Loucy (cell line): ENCODE measurements at regions not wholly inside any gene's neighbourhood (a gene's known extent, or its start where the extent isn't known, plus 50 kb on each side); places are given as distances from the start of the nearest gene placed in this dataset.
"Not testable (repeated sequence)": the region's sequence is repeated elsewhere in the genome, so short reads cannot be mapped to it uniquely, and the experiment has no call there.

Source experiments
- H2AFZ ChIP-seq: fragments of 200-600 bp; sonication (generic); 2 replicates; pipeline ENCODE4 v1.6.0; 2016; ENCODE audit warnings: antibody characterized with exemption, mild to moderate bottlenecking, low read length, moderate library complexity
- H3F3A ChIP-seq: fragments of 200-600 bp; 2 replicates; pipeline ENCODE4 v1.6.0; 2016; ENCODE audit warnings: antibody characterized with exemption, low read depth, mild to moderate bottlenecking
- H3K27me3 ChIP-seq: fragments of 200-600 bp; sonication (generic); 2 replicates; pipeline ENCODE4 v1.6.1; 2014; ENCODE audit warnings: low read length, mild to moderate bottlenecking; ENCODE audit not compliant: insufficient read depth, poor library complexity, severe bottlenecking
- H3K36me3 ChIP-seq: fragments of 200-600 bp; sonication (generic); 2 replicates; pipeline ENCODE4 v1.6.1; 2016; ENCODE audit warnings: low read length; ENCODE audit not compliant: insufficient read depth
- H3K4me1 ChIP-seq: fragments of 200-600 bp; sonication (generic); 2 replicates; pipeline ENCODE4 v1.5.1; 2014; ENCODE audit warnings: low read length, mild to moderate bottlenecking; ENCODE audit not compliant: insufficient read depth, poor library complexity, severe bottlenecking
- H3K4me2 ChIP-seq: fragments of 200-600 bp; sonication (generic); 2 replicates; pipeline ENCODE4 v1.6.0; 2014; ENCODE audit warnings: antibody characterized with exemption, low read length, low read depth, mild to moderate bottlenecking; ENCODE audit not compliant: poor library complexity, severe bottlenecking
- H3K4me3 ChIP-seq: fragments of 200-600 bp; sonication (generic); 2 replicates; pipeline ENCODE4 v1.5.1; 2014; ENCODE audit warnings: low read length, mild to moderate bottlenecking, mixed read lengths; ENCODE audit not compliant: poor library complexity, severe bottlenecking
- H3K79me2 ChIP-seq: fragments of 200-600 bp; sonication (generic); 2 replicates; pipeline ENCODE4 v1.6.1; 2014; ENCODE audit warnings: low read length; ENCODE audit not compliant: insufficient read depth
- H3K9ac ChIP-seq: fragments of 200-600 bp; sonication (generic); 2 replicates; pipeline ENCODE4 v1.6.0; 2014; ENCODE audit warnings: mild to moderate bottlenecking, low read depth, low read length, moderate library complexity; ENCODE audit not compliant: poor library complexity, severe bottlenecking
- H3K9me2 ChIP-seq: fragments of 200-600 bp; sonication (generic); replicated peaks from 2 replicates; pipeline ENCODE4 v1.6.1; 2016; ENCODE audit warnings: low read depth, low read length, mixed read lengths
- H3K9me3 ChIP-seq: fragments of 200-600 bp; sonication (generic); 2 replicates; pipeline ENCODE4 v1.6.1; 2014; ENCODE audit warnings: mild to moderate bottlenecking, antibody characterized with exemption, low read length, low read depth; ENCODE audit not compliant: insufficient read depth
- H4K20me1 ChIP-seq: fragments of 200-600 bp; sonication (generic); 2 replicates; pipeline ENCODE4 v1.6.0; 2014; ENCODE audit warnings: antibody characterized with exemption, low read length, mild to moderate bottlenecking; ENCODE audit not compliant: insufficient read depth, poor library complexity, severe bottlenecking
- EZH2phosphoT487 ChIP-seq: fragments of 200-600 bp; IDR thresholded peaks from 2 replicates; pipeline ENCODE4 v1.6.1; 2018; ENCODE audit warnings: antibody characterized with exemption, mild to moderate bottlenecking, moderate library complexity, borderline replicate concordance
- TF ChIP-seq, protein P1 (sequence below): fragments of 200-600 bp; sonication (generic); conservative IDR thresholded peaks from 2 replicates; pipeline ENCODE4 v1.5.1; 2014; ENCODE audit warnings: mild to moderate bottlenecking, antibody characterized with exemption, low read length

GRCh38 chr3:164401923-164402322, 676.4 kb downstream of the SI start:
- Histone ChIP-seq H3K9me3 (no peaks in the 10 kb centered on the region), H3K79me2 (no peaks in the 10 kb centered on the region), H3K36me3 (no peaks in the 10 kb centered on the region), H3F3A (no peaks in the 10 kb centered on the region), H3K4me2 (no peak overlapping the region), H3K27me3 (no peaks in the 10 kb centered on the region), H3K4me3 (no peak overlapping the region), H3K9me2 (no peaks in the 10 kb centered on the region), H2AFZ (no peak overlapping the region), H3K4me1 (no peaks in the 10 kb centered on the region), H3K9ac (no peak overlapping the region), H4K20me1 (no peaks in the 10 kb centered on the region)
- no peak for TF ChIP-seq EZH2phosphoT487
- TF ChIP-seq, protein P1, sequence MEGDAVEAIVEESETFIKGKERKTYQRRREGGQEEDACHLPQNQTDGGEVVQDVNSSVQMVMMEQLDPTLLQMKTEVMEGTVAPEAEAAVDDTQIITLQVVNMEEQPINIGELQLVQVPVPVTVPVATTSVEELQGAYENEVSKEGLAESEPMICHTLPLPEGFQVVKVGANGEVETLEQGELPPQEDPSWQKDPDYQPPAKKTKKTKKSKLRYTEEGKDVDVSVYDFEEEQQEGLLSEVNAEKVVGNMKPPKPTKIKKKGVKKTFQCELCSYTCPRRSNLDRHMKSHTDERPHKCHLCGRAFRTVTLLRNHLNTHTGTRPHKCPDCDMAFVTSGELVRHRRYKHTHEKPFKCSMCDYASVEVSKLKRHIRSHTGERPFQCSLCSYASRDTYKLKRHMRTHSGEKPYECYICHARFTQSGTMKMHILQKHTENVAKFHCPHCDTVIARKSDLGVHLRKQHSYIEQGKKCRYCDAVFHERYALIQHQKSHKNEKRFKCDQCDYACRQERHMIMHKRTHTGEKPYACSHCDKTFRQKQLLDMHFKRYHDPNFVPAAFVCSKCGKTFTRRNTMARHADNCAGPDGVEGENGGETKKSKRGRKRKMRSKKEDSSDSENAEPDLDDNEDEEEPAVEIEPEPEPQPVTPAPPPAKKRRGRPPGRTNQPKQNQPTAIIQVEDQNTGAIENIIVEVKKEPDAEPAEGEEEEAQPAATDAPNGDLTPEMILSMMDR = no peak

- H3F3A ChIP-seq = not testable (repeated sequence)
Observed at GRCh38 chr3:164401440-164401839, 676.9 kb downstream of the SI start.

DNA sequence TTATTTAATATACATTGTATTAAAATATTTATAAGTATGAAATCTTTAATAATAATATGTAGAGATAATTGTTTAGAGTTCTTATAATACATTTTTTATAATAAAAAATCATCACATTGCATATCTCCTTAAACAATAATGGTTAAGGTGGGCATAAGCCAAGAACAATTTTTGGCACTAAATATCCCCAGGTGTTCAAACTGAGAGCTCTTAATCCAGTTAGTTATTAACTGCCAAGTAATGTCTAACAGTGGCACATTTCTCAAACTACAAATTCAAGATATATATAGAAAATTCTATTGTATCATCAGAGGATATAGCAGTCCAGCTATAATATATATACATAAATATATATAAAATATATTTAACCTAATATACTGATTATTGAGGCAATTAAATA, 680.8 kb downstream of the SI start:
- H2AFZ ChIP-seq = no peak overlapping the region
- no peak overlapping the region for H3K4me2 ChIP-seq
- H3K27me3 ChIP-seq = no peaks in the 10 kb centered on the region
- H3K79me2 ChIP-seq = no peaks in the 10 kb centered on the region
- no peaks in the 10 kb centered on the region for H3K9me2 ChIP-seq
- no peaks in the 10 kb centered on the region for H3K9me3 ChIP-seq
- H3K4me1 ChIP-seq = no peaks in the 10 kb centered on the region
- TF ChIP-seq, protein P1 = no peak
- TF ChIP-seq EZH2phosphoT487 = no peak
- H3K36me3 ChIP-seq = no peaks in the 10 kb centered on the region
- H3K9ac ChIP-seq = no peak overlapping the region
- H3F3A ChIP-seq = no peaks in the 10 kb centered on the region
- H4K20me1 ChIP-seq = no peaks in the 10 kb centered on the region
- no peak overlapping the region for H3K4me3 ChIP-seq

More at GRCh38 chr3:164401440-164401839, 676.9 kb downstream of the SI start:
- not testable (repeated sequence) for H3K9me3 ChIP-seq, H3K27me3 ChIP-seq, H3K4me3 ChIP-seq, H3K79me2 ChIP-seq, H3K9me2 ChIP-seq, H3K9ac ChIP-seq, H3K36me3 ChIP-seq, H2AFZ ChIP-seq, H3K4me1 ChIP-seq, H3K4me2 ChIP-seq, H4K20me1 ChIP-seq

DNA sequence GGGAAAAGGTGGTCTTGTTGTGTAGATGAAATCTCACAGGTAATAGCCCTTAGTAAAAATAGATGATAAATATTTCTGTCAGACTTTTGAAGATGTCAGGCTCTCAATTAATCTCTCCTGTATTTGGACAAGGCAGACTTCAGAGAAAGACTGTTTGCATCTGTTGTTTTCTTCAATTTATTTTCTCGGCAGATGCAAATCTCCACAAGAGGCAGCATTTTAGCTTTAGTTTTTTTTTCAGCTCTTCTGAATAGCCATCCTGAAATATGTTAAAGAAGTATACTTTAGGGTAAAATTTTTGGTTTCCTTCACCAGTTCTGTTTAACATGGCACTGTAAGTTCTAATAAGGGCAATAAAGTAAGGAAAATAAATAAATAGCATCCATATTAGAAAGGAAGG, 685.1 kb downstream of the SI start:
- no peak overlapping the region for H3K4me3 ChIP-seq
- no peak overlapping the region for H3K9ac ChIP-seq
- no peak overlapping the region for H2AFZ ChIP-seq
- no peaks in the 10 kb centered on the region for H3K9me3 ChIP-seq
- H3K79me2 ChIP-seq = no peaks in the 10 kb centered on the region
- H3F3A ChIP-seq = no peaks in the 10 kb centered on the region
- H3K27me3 ChIP-seq = no peaks in the 10 kb centered on the region
- H3K9me2 ChIP-seq = no peaks in the 10 kb centered on the region
- no peaks in the 10 kb centered on the region for H3K36me3 ChIP-seq
- H4K20me1 ChIP-seq = no peaks in the 10 kb centered on the region
- no peaks in the 10 kb centered on the region for H3K4me1 ChIP-seq
- no peak for TF ChIP-seq EZH2phosphoT487
- TF ChIP-seq, protein P1 = no peak
- no peak overlapping the region for H3K4me2 ChIP-seq
